Mesendoderm (in vitro differentiated cells): ENCODE measurements at regions not wholly inside any gene's neighbourhood (a gene's known extent, or its start where the extent isn't known, plus 50 kb on each side); places are given as distances from the start of the nearest gene placed in this dataset.

Experiments used
- DNase-seq: peaks from one replicate; pipeline ENCODE4 v3.0.0; 2013
- H2AK5ac ChIP-seq: 2 replicates; pipeline ENCODE4 v1.6.1; 2013; ENCODE audit warnings: low read length, inconsistent platforms
- H2BK120ac ChIP-seq: 2 replicates; pipeline ENCODE4 v1.6.1; 2013; ENCODE audit warnings: low read depth, mild to moderate bottlenecking, low read length, moderate library complexity, mixed read lengths
- H2BK15ac ChIP-seq: replicated peaks from 2 replicates; pipeline ENCODE4 v1.6.1; 2013; ENCODE audit warnings: low read depth, mild to moderate bottlenecking, moderate library complexity
- H2BK5ac ChIP-seq: 2 replicates; pipeline ENCODE4 v1.6.1; 2013; ENCODE audit warnings: low read length, inconsistent platforms
- H3K18ac ChIP-seq: 2 replicates; pipeline ENCODE4 v1.6.1; 2013; ENCODE audit warnings: mild to moderate bottlenecking, low read length, mixed read lengths
- H3K23ac ChIP-seq: one replicate; pipeline ENCODE4 v1.6.1; 2013; ENCODE audit warnings: low read length
- H3K27ac ChIP-seq: 2 replicates; pipeline ENCODE4 v1.5.1; 2013; ENCODE audit warnings: low read depth, mild to moderate bottlenecking, inconsistent platforms, low read length, moderate library complexity
- H3K27me3 ChIP-seq: 2 replicates; pipeline ENCODE4 v1.6.1; 2013; ENCODE audit warnings: low read length, control low read depth, mild to moderate bottlenecking, inconsistent platforms; ENCODE audit not compliant: insufficient read depth, poor library complexity
- H3K36me3 ChIP-seq: 2 replicates; pipeline ENCODE4 v1.6.1; 2013; ENCODE audit warnings: low read length, inconsistent platforms; ENCODE audit not compliant: control insufficient read depth, insufficient read depth
- H3K4ac ChIP-seq: one replicate; pipeline ENCODE4 v1.6.1; 2013; ENCODE audit warnings: low read depth, mild to moderate bottlenecking, low read length, moderate library complexity
- H3K4me1 ChIP-seq: 2 replicates; pipeline ENCODE4 v1.6.1; 2013; ENCODE audit warnings: low read depth, low read length, inconsistent platforms; ENCODE audit not compliant: control insufficient read depth
- H3K4me2 ChIP-seq: 2 replicates; pipeline ENCODE4 v1.6.1; 2013; ENCODE audit warnings: low read length
- H3K4me3 ChIP-seq: 2 replicates; pipeline ENCODE4 v1.5.1; 2013; ENCODE audit warnings: mild to moderate bottlenecking, low read length
- H3K56ac ChIP-seq: one replicate; pipeline ENCODE4 v1.6.1; 2013; ENCODE audit warnings: low read length
- H3K79me1 ChIP-seq: 2 replicates; pipeline ENCODE4 v1.6.1; 2013; ENCODE audit warnings: low read length, inconsistent platforms
- H3K79me2 ChIP-seq: 2 replicates; pipeline ENCODE4 v1.6.1; 2013; ENCODE audit warnings: mild to moderate bottlenecking, low read length; ENCODE audit not compliant: control insufficient read depth, insufficient read depth
- H3K9ac ChIP-seq: 2 replicates; pipeline ENCODE4 v1.6.1; 2013; ENCODE audit warnings: low read length, inconsistent platforms
- H4K5ac ChIP-seq: one replicate; pipeline ENCODE4 v1.6.1; 2013; ENCODE audit warnings: low read length
- H4K8ac ChIP-seq: one replicate; pipeline ENCODE4 v1.6.1; 2013; ENCODE audit warnings: low read depth, mild to moderate bottlenecking, control low read depth, low read length, moderate library complexity
- WGBS: extraction: QIAGEN DNeasy Blood & Tissue Kit; methylation state at CpG from one replicate; pipeline ENCODE4 v1.1.7; 2013; ENCODE audit warnings: low lambda C conversion rate, missing lambda C conversion rate; ENCODE audit not compliant: insufficient coverage; ENCODE audit errors: extremely low coverage; 5-methylcytosine and 5-hydroxymethylcytosine counted together

DNA sequence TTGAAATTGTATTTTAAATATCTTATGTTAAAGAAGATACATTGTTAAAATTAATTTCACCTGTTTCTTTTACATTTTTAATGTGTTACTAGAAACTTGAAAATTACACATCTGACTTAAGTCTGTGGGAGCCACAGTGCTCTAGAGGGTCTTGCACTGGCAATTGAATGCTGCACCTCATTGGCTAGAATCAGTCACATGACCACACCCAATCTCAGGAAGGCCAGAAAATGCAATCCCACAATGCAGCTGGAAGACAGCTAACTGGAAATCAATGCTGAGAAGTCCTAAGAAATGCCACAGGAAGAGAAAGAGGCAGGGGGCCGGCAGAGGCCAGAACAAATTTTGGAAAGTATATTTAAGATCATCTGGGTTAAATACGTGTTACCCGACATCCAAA, 189.2 kb upstream of the POU3F3 start:
- H3K79me1 ChIP-seq = no peaks in the 10 kb centered on the region
- H3K27me3 ChIP-seq = no peaks in the 10 kb centered on the region
- no peak overlapping the region for H3K56ac ChIP-seq
- no peaks in the 10 kb centered on the region for H3K4me1 ChIP-seq
- no peak overlapping the region for H3K4me3 ChIP-seq
- no CpG with 5 or more reads among the region's 3 CpGs for WGBS
- no peaks in the 10 kb centered on the region for H3K36me3 ChIP-seq
- no peak overlapping the region for H3K4ac ChIP-seq
- no peak overlapping the region for H2BK5ac ChIP-seq
- H4K5ac ChIP-seq = no peak overlapping the region
- H2BK120ac ChIP-seq = no peak overlapping the region
- no peak overlapping the region for H3K9ac ChIP-seq
- H3K27ac ChIP-seq = no peak overlapping the region
- H3K18ac ChIP-seq = no peak overlapping the region
- H2BK15ac ChIP-seq = no peak overlapping the region
- DNase-seq = peak; percentile 6
- no peaks in the 10 kb centered on the region for H3K79me2 ChIP-seq
- H2AK5ac ChIP-seq = no peak overlapping the region
- no peak overlapping the region for H4K8ac ChIP-seq
- no peak overlapping the region for H3K4me2 ChIP-seq
- no peak overlapping the region for H3K23ac ChIP-seq

- Histone ChIP-seq H3K27me3 (no peaks in the 10 kb centered on the region), H3K56ac (no peak overlapping the region), H3K79me1 (no peaks in the 10 kb centered on the region), H3K18ac (no peak overlapping the region), H3K79me2 (no peaks in the 10 kb centered on the region), H2AK5ac (no peak overlapping the region), H2BK15ac (no peak overlapping the region), H3K4ac (no peak overlapping the region), H2BK120ac (no peak overlapping the region), H3K4me2 (no peak overlapping the region), H3K23ac (no peak overlapping the region), H3K9ac (no peak overlapping the region), H2BK5ac (no peak overlapping the region), H3K27ac (no peak overlapping the region), H4K8ac (no peak overlapping the region), H3K4me3 (no peak overlapping the region), H3K4me1 (no peaks in the 10 kb centered on the region), H4K5ac (no peak overlapping the region), H3K36me3 (no peaks in the 10 kb centered on the region)
- DNase-seq = no peak
- no CpG with 5 or more reads among the region's 2 CpGs for WGBS
Measured at GRCh38 chr2:104668631-104669030, 185.3 kb upstream of the POU3F3 start.

DNA sequence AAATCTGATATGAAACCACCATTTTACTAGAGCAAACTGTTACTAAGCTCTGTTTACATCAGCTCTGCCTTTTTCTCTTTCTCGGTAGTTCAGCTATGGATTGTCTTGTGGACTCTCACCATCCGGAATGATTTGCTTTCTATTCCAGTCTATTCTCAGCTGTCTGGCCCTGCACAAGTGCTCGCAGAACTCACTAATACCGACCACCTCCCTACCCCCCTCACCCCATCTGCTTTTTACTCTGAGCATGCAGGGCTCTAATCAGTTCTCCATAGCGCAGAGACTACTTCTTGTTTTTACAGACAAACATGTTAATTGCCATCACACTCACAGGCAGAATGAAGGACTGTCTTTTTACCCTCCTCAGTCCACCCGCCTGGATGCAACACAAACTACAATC, 180.7 kb upstream of the POU3F3 start:
- no peaks in the 10 kb centered on the region for H3K36me3 ChIP-seq
- H3K27ac ChIP-seq = no peak overlapping the region
- H3K56ac ChIP-seq = no peak overlapping the region
- no peaks in the 10 kb centered on the region for H3K4me1 ChIP-seq
- H3K79me2 ChIP-seq = no peaks in the 10 kb centered on the region
- no peaks in the 10 kb centered on the region for H3K27me3 ChIP-seq
- H4K8ac ChIP-seq = no peak overlapping the region
- H3K23ac ChIP-seq = no peak overlapping the region
- H3K9ac ChIP-seq = no peak overlapping the region
- no peak overlapping the region for H2BK15ac ChIP-seq
- H3K4me3 ChIP-seq = no peak overlapping the region
- no peaks in the 10 kb centered on the region for H3K79me1 ChIP-seq
- no peak for DNase-seq
- no CpG with 5 or more reads among the region's 6 CpGs for WGBS
- no peak overlapping the region for H4K5ac ChIP-seq
- H3K4ac ChIP-seq = no peak overlapping the region
- H2AK5ac ChIP-seq = no peak overlapping the region
- no peak overlapping the region for H2BK5ac ChIP-seq
- H3K18ac ChIP-seq = no peak overlapping the region
- H3K4me2 ChIP-seq = no peak overlapping the region
- no peak overlapping the region for H2BK120ac ChIP-seq

- H4K5ac ChIP-seq = no peak overlapping the region
- H4K8ac ChIP-seq = no peak overlapping the region
- WGBS = no CpG with 5 or more reads among the region's 5 CpGs
- no peak overlapping the region for H2BK15ac ChIP-seq
- H3K56ac ChIP-seq = no peak overlapping the region
- H3K9ac ChIP-seq = no peak overlapping the region
- H3K23ac ChIP-seq = no peak overlapping the region
- no peak overlapping the region for H2BK120ac ChIP-seq
- no peaks in the 10 kb centered on the region for H3K27me3 ChIP-seq
- no peaks in the 10 kb centered on the region for H3K79me1 ChIP-seq
- no peak overlapping the region for H2BK5ac ChIP-seq
- H3K4me2 ChIP-seq = no peak overlapping the region
- H3K18ac ChIP-seq = no peak overlapping the region
- H3K27ac ChIP-seq = no peak overlapping the region
- no peak overlapping the region for H3K4ac ChIP-seq
- no peaks in the 10 kb centered on the region for H3K36me3 ChIP-seq
- no peak for DNase-seq
- no peaks in the 10 kb centered on the region for H3K4me1 ChIP-seq
- H2AK5ac ChIP-seq = no peak overlapping the region
- H3K4me3 ChIP-seq = no peak overlapping the region
- no peaks in the 10 kb centered on the region for H3K79me2 ChIP-seq
Measured at GRCh38 chr2:104678181-104678580, 175.7 kb upstream of the POU3F3 start.

DNA sequence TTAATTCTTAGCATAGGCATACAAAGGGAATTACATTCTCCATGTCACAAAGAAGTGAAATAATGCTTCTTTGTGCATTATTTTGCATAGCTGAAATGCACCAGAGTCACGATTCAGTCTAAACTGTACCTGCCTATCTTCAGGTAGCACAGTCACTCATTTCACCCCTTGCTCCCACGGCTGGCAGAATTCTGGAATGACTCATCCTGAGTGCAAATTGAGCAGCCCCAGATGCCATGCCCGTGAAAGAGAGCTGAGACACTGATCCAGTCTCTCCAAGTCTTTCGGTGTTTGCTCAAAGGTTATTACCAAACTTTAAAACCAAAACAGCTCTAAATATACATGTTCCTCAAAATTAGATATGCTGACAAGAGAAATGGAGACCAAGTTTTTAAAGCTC, 168.3 kb upstream of the POU3F3 start:
- Histone ChIP-seq H3K27me3 (no peaks in the 10 kb centered on the region), H3K79me2 (no peaks in the 10 kb centered on the region), H3K9ac (no peak overlapping the region), H2AK5ac (no peak overlapping the region), H3K4ac (no peak overlapping the region), H3K4me1 (no peaks in the 10 kb centered on the region), H3K4me2 (no peak overlapping the region), H2BK120ac (no peak overlapping the region), H3K27ac (no peak overlapping the region), H3K23ac (no peak overlapping the region), H3K79me1 (no peaks in the 10 kb centered on the region), H2BK5ac (no peak overlapping the region), H4K8ac (no peak overlapping the region), H3K4me3 (no peak overlapping the region), H3K18ac (no peak overlapping the region), H2BK15ac (no peak overlapping the region), H4K5ac (no peak overlapping the region), H3K36me3 (no peaks in the 10 kb centered on the region), H3K56ac (no peak overlapping the region)
- DNase-seq = no peak
- WGBS = no CpG with 5 or more reads among the region's 4 CpGs

GRCh38 chr2:104687147-104687546, 166.8 kb upstream of the POU3F3 start:
- Histone ChIP-seq H3K4me3 (no peak overlapping the region), H3K36me3 (no peaks in the 10 kb centered on the region), H3K27me3 (no peaks in the 10 kb centered on the region), H2AK5ac (no peak overlapping the region), H3K4ac (no peak overlapping the region), H4K5ac (no peak overlapping the region), H2BK15ac (no peak overlapping the region), H2BK5ac (no peak overlapping the region), H3K4me1 (no peaks in the 10 kb centered on the region), H4K8ac (no peak overlapping the region), H3K79me1 (no peaks in the 10 kb centered on the region), H3K4me2 (no peak overlapping the region), H3K56ac (no peak overlapping the region), H3K23ac (no peak overlapping the region), H3K79me2 (no peaks in the 10 kb centered on the region), H3K9ac (no peak overlapping the region), H2BK120ac (no peak overlapping the region), H3K27ac (no peak overlapping the region), H3K18ac (no peak overlapping the region)
- no peak for DNase-seq
- WGBS = no CpG with 5 or more reads among the region's 9 CpGs
